NT2/D1 (cell line): ENCODE measurements at regions not wholly inside any gene's neighbourhood (a gene's known extent, or its start where the extent isn't known, plus 50 kb on each side); places are given as distances from the start of the nearest gene placed in this dataset.

Experiments
- DNase-seq: peaks from one replicate; pipeline ENCODE4 v3.0.0-alpha.2; 2011; ENCODE audit warnings: low read depth, low spot score
- H3K27me3 ChIP-seq: 2 replicates; pipeline ENCODE4 v1.6.0; 2011; ENCODE audit warnings: mild to moderate bottlenecking; ENCODE audit not compliant: insufficient read length, insufficient read depth
- H3K36me3 ChIP-seq: 2 replicates; pipeline ENCODE4 v1.6.1; 2011; ENCODE audit warnings: mild to moderate bottlenecking, low read length, mixed read lengths; ENCODE audit not compliant: insufficient read depth, insufficient read length
- H3K4me1 ChIP-seq: 2 replicates; pipeline ENCODE4 v1.5.1; 2011; ENCODE audit not compliant: insufficient read depth, insufficient read length
- H3K4me3 ChIP-seq: 2 replicates; pipeline ENCODE4 v1.5.1; 2011; ENCODE audit warnings: low read depth; ENCODE audit not compliant: insufficient read length
- H3K9ac ChIP-seq: 2 replicates; pipeline ENCODE4 v1.6.0; 2011; ENCODE audit warnings: low read depth; ENCODE audit not compliant: insufficient read length
- H3K9me3 ChIP-seq: 2 replicates; pipeline ENCODE4 v1.5.1; 2011; ENCODE audit warnings: mild to moderate bottlenecking, low read length; ENCODE audit not compliant: insufficient read depth
- SUZ12 ChIP-seq: IDR thresholded peaks from 2 replicates; pipeline ENCODE4 v1.6.1; 2011; ENCODE audit not compliant: insufficient read length, insufficient read depth; ENCODE audit errors: extremely low read depth
- YY1 ChIP-seq: IDR thresholded peaks from 2 replicates; pipeline ENCODE4 v1.6.1; 2011; ENCODE audit not compliant: insufficient read length, insufficient read depth
- ZNF274 ChIP-seq: IDR thresholded peaks from 2 replicates; pipeline ENCODE4 v1.6.1; 2011; ENCODE audit warnings: mild to moderate bottlenecking, low read depth, low read length

DNA sequence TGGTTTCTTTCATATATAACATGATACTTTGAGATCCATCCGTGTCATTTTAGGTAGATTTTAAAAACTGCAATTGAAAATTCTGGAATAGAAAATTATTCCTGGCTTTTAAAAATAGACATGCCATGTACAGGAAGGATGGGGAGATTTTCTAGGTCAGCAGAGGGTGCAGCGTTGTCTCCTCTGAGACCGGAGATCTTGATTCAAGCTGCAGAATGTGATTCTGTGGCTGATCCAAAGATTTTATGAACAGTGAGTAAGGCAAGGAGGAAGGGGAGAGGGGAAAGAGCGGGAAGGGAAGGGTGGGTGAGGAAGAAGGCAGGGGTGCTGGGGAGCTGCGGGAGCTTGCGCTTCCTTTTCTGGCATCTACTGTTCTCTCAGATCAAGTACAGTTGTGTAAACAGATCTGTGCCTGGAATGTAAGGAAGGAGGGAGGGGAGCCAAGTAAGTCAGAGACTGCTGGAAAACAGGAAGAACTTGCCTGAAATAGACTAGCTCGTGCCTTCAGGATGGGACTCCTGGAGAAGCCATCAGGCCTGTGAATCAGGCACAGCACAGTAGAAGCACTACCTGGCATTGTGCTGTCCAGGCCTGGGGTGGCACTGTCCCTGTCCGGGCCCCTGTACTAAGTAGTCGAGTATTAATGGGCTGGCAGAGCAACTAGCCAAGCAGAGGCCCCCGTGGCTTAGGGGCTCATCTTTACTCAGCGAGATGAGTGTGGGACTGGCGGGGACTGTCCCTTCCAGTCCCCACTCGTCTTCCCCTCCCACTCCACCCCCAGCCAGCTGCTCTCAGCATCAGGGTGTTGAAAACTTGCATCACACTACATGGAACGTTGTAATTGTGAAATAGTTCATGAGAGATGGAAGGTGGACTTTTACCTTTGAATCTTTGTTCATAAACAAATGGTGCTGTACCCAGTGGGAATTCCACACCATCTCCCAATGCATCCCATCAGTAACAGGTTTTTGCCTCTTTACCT is 163.5 kb downstream of the UXS1 start:
- DNase-seq, result no peak
- H3K9me3 ChIP-seq, result no peaks in the 10 kb centered on the region; the same call in 1 of the 2 replicates
- TF ChIP-seq YY1 (no peak), SUZ12 (no peak), ZNF274 (no peak)
- no peak overlapping the region for H3K9ac ChIP-seq
- no peaks in the 10 kb centered on the region for H3K4me1 ChIP-seq
- no peak overlapping the region for H3K4me3 ChIP-seq
- H3K36me3 ChIP-seq, result no peaks in the 10 kb centered on the region
- H3K27me3 ChIP-seq, result no peaks in the 10 kb centered on the region

GRCh38 chr2:106028192-106028591 is 165.9 kb downstream of the UXS1 start:
- no peak overlapping the region for H3K4me3 ChIP-seq
- no peaks in the 10 kb centered on the region for H3K4me1 ChIP-seq
- no peaks in the 10 kb centered on the region for H3K27me3 ChIP-seq
- no peaks in the 10 kb centered on the region; the same call in 1 of the 2 replicates for H3K9me3 ChIP-seq
- H3K36me3 ChIP-seq, result no peaks in the 10 kb centered on the region
- DNase-seq, result no peak
- H3K9ac ChIP-seq, result no peak overlapping the region
- TF ChIP-seq ZNF274, result no peak
- no peak for TF ChIP-seq YY1
- no peak for TF ChIP-seq SUZ12

DNA sequence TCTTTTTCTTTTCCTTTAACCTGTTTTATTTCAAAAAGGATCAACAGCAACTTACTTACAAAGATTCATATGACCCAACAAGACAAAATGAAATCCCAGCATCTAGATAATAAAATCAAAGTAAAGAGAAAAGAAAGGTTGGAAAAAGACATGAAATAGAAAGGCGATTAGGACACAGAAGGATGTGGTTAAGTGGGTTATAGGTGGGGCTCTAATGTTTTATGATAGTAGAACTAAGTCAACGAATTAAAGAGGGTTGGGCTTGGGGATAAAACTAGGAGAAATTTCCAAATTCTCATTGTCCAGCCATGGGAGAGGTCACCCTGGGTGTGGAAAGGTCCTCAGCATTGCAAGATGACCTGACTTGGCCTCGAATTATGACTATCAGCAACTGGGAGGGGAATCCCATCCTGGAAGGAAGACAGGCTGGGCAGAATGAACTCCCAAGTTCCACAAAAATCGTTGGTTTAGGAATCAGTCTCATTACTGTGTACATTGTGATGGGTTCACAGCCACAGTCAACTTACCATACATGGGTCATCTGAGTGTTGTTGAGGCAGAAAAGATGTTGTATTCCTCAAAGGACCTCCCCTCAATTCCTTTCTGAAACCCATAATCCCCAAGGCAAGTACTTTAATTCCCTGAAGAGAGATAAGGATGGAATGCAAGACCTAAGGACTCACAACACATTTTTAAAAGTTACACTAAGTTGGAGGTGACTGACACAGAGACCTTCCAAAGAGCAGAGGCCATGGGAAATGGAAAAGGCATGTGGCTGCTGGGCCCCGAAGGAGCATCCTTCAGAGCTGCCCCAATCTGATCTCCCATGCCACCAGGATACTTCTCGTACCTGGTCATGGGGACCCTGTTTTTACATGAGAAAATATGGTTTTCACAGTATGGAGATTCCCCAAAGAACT is 167.6 kb downstream of the UXS1 start:
- no peaks in the 10 kb centered on the region for H3K4me1 ChIP-seq
- no peaks in the 10 kb centered on the region for H3K27me3 ChIP-seq
- no peak overlapping the region for H3K4me3 ChIP-seq
- no peaks in the 10 kb centered on the region for H3K36me3 ChIP-seq
- no peak for DNase-seq
- no peak for TF ChIP-seq ZNF274
- no peak for TF ChIP-seq YY1
- no peak for TF ChIP-seq SUZ12
- H3K9ac ChIP-seq, result no peak overlapping the region
- no peaks in the 10 kb centered on the region for H3K9me3 ChIP-seq

GRCh38 chr2:106025796-106026195 is 168.3 kb downstream of the UXS1 start:
- Histone ChIP-seq H3K4me3 (no peak overlapping the region), H3K9ac (no peak overlapping the region), H3K9me3 (no peaks in the 10 kb centered on the region), H3K36me3 (no peaks in the 10 kb centered on the region), H3K4me1 (peaks cover 2% of the 10 kb centered on the region), H3K27me3 (no peaks in the 10 kb centered on the region)
- no peak for TF ChIP-seq ZNF274
- TF ChIP-seq SUZ12, result no peak
- TF ChIP-seq YY1, result no peak
- no peak for DNase-seq

GRCh38 chr2:106021662-106022028 is 172.5 kb downstream of the UXS1 start:
- no peak for TF ChIP-seq ZNF274
- TF ChIP-seq YY1, result no peak
- TF ChIP-seq SUZ12, result no peak
- H3K27me3 ChIP-seq, result no peaks in the 10 kb centered on the region
- H3K9me3 ChIP-seq, result no peaks in the 10 kb centered on the region
- no peak overlapping the region for H3K4me3 ChIP-seq
- peaks cover 2% of the 10 kb centered on the region for H3K4me1 ChIP-seq
- no peak overlapping the region for H3K9ac ChIP-seq
- H3K36me3 ChIP-seq, result no peaks in the 10 kb centered on the region
- no peak for DNase-seq

GRCh38 chr2:106020821-106021661 is 173.1 kb downstream of the UXS1 start:
- no peak for DNase-seq
- H3K36me3 ChIP-seq, result no peaks in the 10 kb centered on the region
- no peak for TF ChIP-seq ZNF274
- TF ChIP-seq YY1, result no peak
- no peak for TF ChIP-seq SUZ12
- peaks cover 2% of the 10 kb centered on the region for H3K4me1 ChIP-seq
- no peaks in the 10 kb centered on the region for H3K9me3 ChIP-seq
- H3K27me3 ChIP-seq, result no peaks in the 10 kb centered on the region
- no peak overlapping the region for H3K4me3 ChIP-seq
- no peak overlapping the region for H3K9ac ChIP-seq
